Adipocyte (in vitro differentiated cells): ENCODE measurements at regions not wholly inside any gene's neighbourhood (a gene's known extent, or its start where the extent isn't known, plus 50 kb on each side); places are given as distances from the start of the nearest gene placed in this dataset.

Experiments
- DNase-seq: peaks from one replicate; pipeline ENCODE4 v3.0.0-alpha.2; 2015; ENCODE audit warnings: low read depth
- H3K27me3 ChIP-seq: replicated peaks from 2 replicates; pipeline ENCODE4 v1.7.0; 2013; ENCODE audit warnings: mild to moderate bottlenecking, low read length, moderate library complexity; ENCODE audit not compliant: control insufficient read depth, insufficient read depth
- H3K36me3 ChIP-seq: 2 replicates; pipeline ENCODE4 v1.7.0; 2013; ENCODE audit warnings: low read length, mild to moderate bottlenecking, moderate library complexity; ENCODE audit not compliant: control insufficient read depth, insufficient read depth, severe bottlenecking
- H3K4me1 ChIP-seq: 2 replicates; pipeline ENCODE4 v1.7.0; 2013; ENCODE audit warnings: mild to moderate bottlenecking, low read length, moderate library complexity; ENCODE audit not compliant: control insufficient read depth, insufficient read depth
- H3K4me3 ChIP-seq: 2 replicates; pipeline ENCODE4 v1.7.0; 2013; ENCODE audit warnings: mild to moderate bottlenecking, low read length, moderate library complexity
- H3K9ac ChIP-seq: 2 replicates; pipeline ENCODE4 v1.7.0; 2013; ENCODE audit warnings: mild to moderate bottlenecking, low read length, moderate library complexity
- H3K9me3 ChIP-seq: 2 replicates; pipeline ENCODE4 v1.7.0; 2013; ENCODE audit warnings: mild to moderate bottlenecking, low read length, moderate library complexity; ENCODE audit not compliant: control insufficient read depth

- H3K36me3 ChIP-seq = no peaks in the 10 kb centered on the region
- H3K9ac ChIP-seq = no peak overlapping the region
- no peak overlapping the region for H3K4me3 ChIP-seq
- H3K4me1 ChIP-seq = no peaks in the 10 kb centered on the region
- DNase-seq = no peak
- H3K27me3 ChIP-seq = peaks cover 5% of the 10 kb centered on the region
- no peaks in the 10 kb centered on the region for H3K9me3 ChIP-seq
Observed at GRCh38 chr15:93241696-93242585, 152.9 kb upstream of the RGMA start.

DNA sequence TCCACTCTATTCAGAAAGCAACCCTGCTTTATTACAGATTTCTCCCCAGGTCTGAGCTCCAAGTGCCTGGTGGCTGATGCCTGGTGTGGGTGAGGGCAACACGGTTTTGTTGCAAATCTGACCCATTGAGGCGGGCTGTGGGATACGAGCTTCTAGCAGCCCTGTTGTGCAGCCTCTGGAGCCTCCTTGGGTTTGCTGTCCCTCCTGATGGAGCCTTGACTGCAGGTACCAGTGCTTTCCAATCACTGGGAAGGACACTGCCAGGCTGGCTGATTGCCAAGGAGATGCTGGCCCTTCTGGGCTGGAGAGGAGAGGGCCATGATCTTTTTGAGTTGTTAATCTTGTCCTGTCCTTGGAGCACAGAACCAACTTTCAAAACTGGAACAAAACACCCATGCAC is 151.0 kb upstream of the RGMA start:
- no peaks in the 10 kb centered on the region for H3K4me1 ChIP-seq
- H3K36me3 ChIP-seq = no peaks in the 10 kb centered on the region
- H3K9ac ChIP-seq = no peak overlapping the region
- no peak overlapping the region for H3K4me3 ChIP-seq
- DNase-seq = no peak
- H3K9me3 ChIP-seq = no peaks in the 10 kb centered on the region
- H3K27me3 ChIP-seq = peaks cover 8% of the 10 kb centered on the region

GRCh38 chr15:93239591-93239990 is 150.6 kb upstream of the RGMA start:
- H3K9ac ChIP-seq = no peak overlapping the region
- H3K36me3 ChIP-seq = no peaks in the 10 kb centered on the region
- H3K27me3 ChIP-seq = peaks cover 5% of the 10 kb centered on the region
- H3K4me1 ChIP-seq = no peaks in the 10 kb centered on the region
- DNase-seq = no peak
- H3K4me3 ChIP-seq = no peak overlapping the region
- H3K9me3 ChIP-seq = no peaks in the 10 kb centered on the region

GRCh38 chr15:93238641-93239040 is 149.6 kb upstream of the RGMA start:
- H3K4me3 ChIP-seq = no peak overlapping the region
- no peak for DNase-seq
- no peak overlapping the region for H3K9ac ChIP-seq

DNA sequence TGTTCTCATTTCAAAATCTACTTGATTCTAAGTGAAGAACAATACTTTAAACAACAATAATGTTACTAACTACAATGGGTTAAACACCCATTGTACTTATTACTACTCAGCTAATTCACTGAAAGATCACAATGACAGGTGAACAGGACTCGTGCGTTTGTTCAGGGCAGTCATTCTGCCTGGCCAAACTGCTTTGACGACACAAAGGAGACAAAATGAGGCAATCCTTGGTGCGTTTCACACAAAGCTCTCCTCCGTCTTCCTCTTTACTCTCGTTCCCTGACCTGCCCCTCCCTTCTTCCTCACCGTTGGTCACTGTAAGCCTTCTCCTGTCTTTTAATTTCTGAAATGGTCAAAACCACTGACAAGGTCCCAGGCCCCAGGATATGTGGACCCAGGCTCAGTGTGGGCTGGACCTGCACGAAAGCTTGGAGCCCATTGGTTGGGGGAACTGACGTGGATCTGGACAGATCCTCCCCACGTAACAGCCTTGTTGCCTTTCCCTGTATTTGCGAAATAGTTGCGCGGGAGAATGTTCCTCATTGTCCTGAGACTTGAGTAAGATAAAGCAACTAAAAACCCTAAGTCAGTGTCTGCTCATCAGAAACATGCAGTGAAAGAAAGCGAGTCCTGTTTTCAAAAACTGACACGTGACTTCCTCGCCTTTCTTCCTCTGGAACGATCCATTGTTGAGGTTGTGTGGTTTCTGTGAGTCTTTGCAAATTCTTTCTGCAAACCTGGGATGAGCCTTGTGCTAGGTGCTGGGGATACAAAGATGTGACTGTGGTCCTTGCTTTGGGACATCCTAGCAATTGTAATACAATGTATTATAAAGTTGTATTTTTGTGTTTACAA is 147.1 kb upstream of the RGMA start:
- Histone ChIP-seq H3K9me3 (no peaks in the 10 kb centered on the region), H3K36me3 (no peaks in the 10 kb centered on the region), H3K4me3 (no peak overlapping the region), H3K4me1 (no peaks in the 10 kb centered on the region), H3K9ac (no peak overlapping the region), H3K27me3 (peaks cover 4% of the 10 kb centered on the region)
- DNase-seq = no peak

More at GRCh38 chr15:93238641-93239040, 149.6 kb upstream of the RGMA start:
- H3K9me3 ChIP-seq = no peaks in the 10 kb centered on the region
- no peaks in the 10 kb centered on the region for H3K36me3 ChIP-seq
- H3K27me3 ChIP-seq = peaks cover 4% of the 10 kb centered on the region
- no peaks in the 10 kb centered on the region for H3K4me1 ChIP-seq

GRCh38 chr15:93235269-93235668 is 146.3 kb upstream of the RGMA start:
- no peaks in the 10 kb centered on the region for H3K9me3 ChIP-seq
- no peak for DNase-seq
- no peaks in the 10 kb centered on the region for H3K36me3 ChIP-seq
- no peak overlapping the region for H3K4me3 ChIP-seq
- no peaks in the 10 kb centered on the region for H3K4me1 ChIP-seq
- H3K9ac ChIP-seq = no peak overlapping the region
- peaks cover 4% of the 10 kb centered on the region for H3K27me3 ChIP-seq

- H3K9me3 ChIP-seq = peaks cover 2% of the 10 kb centered on the region
- peaks cover 4% of the 10 kb centered on the region for H3K27me3 ChIP-seq
- H3K4me3 ChIP-seq = no peak overlapping the region
- no peaks in the 10 kb centered on the region for H3K36me3 ChIP-seq
- DNase-seq = no peak
- no peaks in the 10 kb centered on the region for H3K4me1 ChIP-seq
- H3K9ac ChIP-seq = no peak overlapping the region
Observed at GRCh38 chr15:93233710-93234109, 144.7 kb upstream of the RGMA start.

GRCh38 chr15:93232845-93233244 is 143.8 kb upstream of the RGMA start:
- Histone ChIP-seq H3K27me3 (peaks cover 4% of the 10 kb centered on the region), H3K36me3 (no peaks in the 10 kb centered on the region), H3K9ac (no peak overlapping the region), H3K9me3 (peaks cover 2% of the 10 kb centered on the region), H3K4me1 (no peaks in the 10 kb centered on the region), H3K4me3 (no peak overlapping the region)
- no peak for DNase-seq

DNA sequence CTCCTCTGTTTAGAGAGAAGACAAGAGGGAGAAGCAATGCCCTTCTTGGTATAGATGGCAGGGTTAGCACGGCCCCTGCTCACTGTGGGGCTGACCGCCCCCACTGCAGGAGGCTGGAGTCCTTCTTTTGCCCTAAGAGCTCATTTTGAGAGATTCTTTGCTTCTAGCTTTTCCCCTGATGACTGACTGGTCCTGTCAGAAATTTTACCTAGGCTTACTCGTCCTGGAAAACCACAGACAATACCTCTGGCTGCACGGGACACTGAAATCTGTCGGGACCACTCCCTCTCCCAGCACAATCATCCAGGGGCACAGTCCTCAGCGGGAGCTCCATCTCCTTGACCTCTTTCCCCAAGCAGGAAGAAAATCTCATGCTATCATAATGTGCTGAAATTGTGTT is 143.0 kb upstream of the RGMA start:
- H3K36me3 ChIP-seq = no peaks in the 10 kb centered on the region
- H3K27me3 ChIP-seq = peaks cover 4% of the 10 kb centered on the region
- H3K4me1 ChIP-seq = no peaks in the 10 kb centered on the region
- H3K4me3 ChIP-seq = no peak overlapping the region
- peaks cover 2% of the 10 kb centered on the region for H3K9me3 ChIP-seq
- no peak for DNase-seq
- H3K9ac ChIP-seq = no peak overlapping the region

GRCh38 chr15:93231261-93231925 is 142.4 kb upstream of the RGMA start:
- DNase-seq = no peak

DNA sequence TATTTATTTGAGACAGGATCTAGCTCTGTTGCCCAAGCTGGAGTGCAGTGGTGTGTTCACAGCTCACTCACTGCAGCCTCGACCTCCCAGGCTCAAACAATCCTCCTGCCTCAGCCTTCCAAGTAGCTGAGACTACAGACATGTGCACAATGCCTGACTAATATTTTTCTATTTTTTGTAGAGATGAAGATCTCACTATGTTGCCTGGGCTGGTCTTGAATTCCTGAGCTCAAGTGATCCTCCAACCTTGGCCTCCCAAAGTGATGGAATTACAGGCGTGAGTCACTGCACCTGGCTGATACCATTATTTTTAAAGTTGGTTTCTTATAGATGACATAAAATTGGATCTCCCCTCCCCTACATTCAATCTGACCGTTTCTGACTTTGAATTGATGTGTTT is 139.5 kb upstream of the RGMA start:
- Histone ChIP-seq H3K9ac (no peak overlapping the region), H3K27me3 (no peaks in the 10 kb centered on the region), H3K36me3 (no peaks in the 10 kb centered on the region), H3K4me1 (no peaks in the 10 kb centered on the region), H3K4me3 (no peak overlapping the region), H3K9me3 (peaks cover 6% of the 10 kb centered on the region)
- DNase-seq = no peak

More at GRCh38 chr15:93231261-93231925, 142.4 kb upstream of the RGMA start:
- peaks cover 3% of the 10 kb centered on the region for H3K27me3 ChIP-seq
- no peaks in the 10 kb centered on the region for H3K36me3 ChIP-seq
- no peak overlapping the region for H3K4me3 ChIP-seq
- no peaks in the 10 kb centered on the region for H3K4me1 ChIP-seq
- peaks cover 4% of the 10 kb centered on the region for H3K9me3 ChIP-seq
- H3K9ac ChIP-seq = no peak overlapping the region
